ENCODE measurements at regions not wholly inside any gene's neighbourhood (a gene's known extent, or its start where the extent isn't known, plus 50 kb on each side); places are given as distances from the start of the nearest gene placed in this dataset.

- H4K20me1 ChIP-seq, result no peaks in the 10 kb centered on the region
- H3K27me3 ChIP-seq, result no peaks in the 10 kb centered on the region
- H3K9me3 ChIP-seq, result no peaks in the 10 kb centered on the region
- H3K36me3 ChIP-seq, result no peaks in the 10 kb centered on the region
- no peak overlapping the region for H3K27ac ChIP-seq
- H3K4me2 ChIP-seq, result no peak overlapping the region
- H3K4me3 ChIP-seq, result no peak overlapping the region
- TF ChIP-seq Cebpa-rat (IDR thresholded peaks at IDR 0.05), result no peak
- no peak overlapping the region for H3K9ac ChIP-seq
- H3K4me1 ChIP-seq, result no peaks in the 10 kb centered on the region
These were observed 1357.7 kb downstream of the PCDH9 start for GRCh38 chr13:65872448-65872847.

- Histone ChIP-seq H3K4me2 (no peak overlapping the region), H3K9ac (no peak overlapping the region), H3K4me3 (no peak overlapping the region), H3K27me3 (no peaks in the 10 kb centered on the region), H4K20me1 (no peaks in the 10 kb centered on the region), H3K27ac (no peak overlapping the region), H3K9me3 (no peaks in the 10 kb centered on the region), H3K4me1 (no peaks in the 10 kb centered on the region), H3K36me3 (no peaks in the 10 kb centered on the region)
- TF ChIP-seq Cebpa-rat (IDR thresholded peaks at IDR 0.05), result no peak
These were observed 1361.3 kb downstream of the PCDH9 start for GRCh38 chr13:65868884-65869283.

- Histone ChIP-seq H4K20me1 (no peaks in the 10 kb centered on the region), H3K9ac (no peak overlapping the region), H3K4me1 (no peaks in the 10 kb centered on the region), H3K27ac (no peak overlapping the region), H3K4me3 (no peak overlapping the region), H3K4me2 (no peak overlapping the region), H3K9me3 (no peaks in the 10 kb centered on the region), H3K36me3 (no peaks in the 10 kb centered on the region), H3K27me3 (no peaks in the 10 kb centered on the region)
- no peak for TF ChIP-seq Cebpa-rat (IDR thresholded peaks at IDR 0.05)
These were observed 1362.0 kb downstream of the PCDH9 start for GRCh38 chr13:65868099-65868498.

- Histone ChIP-seq H3K9ac (no peak overlapping the region), H3K27ac (no peak overlapping the region), H4K20me1 (no peaks in the 10 kb centered on the region), H3K9me3 (no peaks in the 10 kb centered on the region), H3K4me2 (no peak overlapping the region), H3K27me3 (no peaks in the 10 kb centered on the region), H3K36me3 (no peaks in the 10 kb centered on the region), H3K4me3 (no peak overlapping the region), H3K4me1 (no peaks in the 10 kb centered on the region)
- no peak for TF ChIP-seq Cebpa-rat (IDR thresholded peaks at IDR 0.05)
These were observed 1364.0 kb downstream of the PCDH9 start for GRCh38 chr13:65866138-65866537.

DNA sequence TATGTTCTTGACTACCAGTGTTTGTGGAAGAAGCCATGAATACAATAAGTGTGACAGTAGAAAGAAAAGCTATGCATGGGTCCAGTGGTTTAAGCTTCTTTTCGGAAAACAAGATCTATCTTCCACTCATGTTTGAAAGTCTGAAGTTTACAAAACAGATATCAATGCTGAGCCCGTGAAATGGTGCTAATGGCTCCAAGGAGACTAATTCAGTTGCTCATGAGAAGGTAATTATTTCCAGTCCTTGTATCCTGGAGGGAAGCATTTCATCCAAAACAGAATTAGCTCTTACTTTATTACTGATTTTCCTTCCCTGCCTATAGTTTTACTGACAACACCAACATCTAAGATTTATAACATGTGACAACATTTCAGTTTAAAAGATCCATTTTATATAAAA lies 1364.9 kb downstream of the PCDH9 start:
- TF ChIP-seq Cebpa-rat (IDR thresholded peaks at IDR 0.05), result no peak

DNA sequence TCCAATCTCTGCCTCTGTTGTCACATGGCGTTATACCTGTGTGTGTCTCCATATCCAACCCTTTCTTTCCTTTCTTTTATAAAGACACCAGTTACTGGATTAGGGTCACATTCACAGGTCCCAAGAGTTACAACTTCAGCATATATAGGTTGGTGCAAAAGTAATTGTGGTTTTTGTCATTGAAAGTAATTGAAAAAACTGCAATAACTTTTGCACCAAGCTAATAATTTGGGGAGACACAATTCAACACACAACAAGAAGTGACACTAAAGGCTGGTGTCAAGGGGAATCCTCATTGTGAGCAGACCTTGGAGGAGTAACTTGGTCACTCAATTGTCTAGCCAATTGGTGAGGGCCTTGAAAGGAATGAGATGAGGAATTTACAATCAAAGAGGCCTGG lies 1366.1 kb downstream of the PCDH9 start:
- Histone ChIP-seq H3K4me2 (no peak overlapping the region), H3K4me3 (no peak overlapping the region)

More for the DNA sequence above, 1364.9 kb downstream of the PCDH9 start:
- no peak overlapping the region for H3K27ac ChIP-seq
- H3K4me1 ChIP-seq, result no peaks in the 10 kb centered on the region
- H3K9ac ChIP-seq, result no peak overlapping the region
- H3K4me2 ChIP-seq, result no peak overlapping the region
- H3K27me3 ChIP-seq, result no peaks in the 10 kb centered on the region
- H3K36me3 ChIP-seq, result no peaks in the 10 kb centered on the region
- no peak overlapping the region for H3K4me3 ChIP-seq
- H3K9me3 ChIP-seq, result no peaks in the 10 kb centered on the region
- H4K20me1 ChIP-seq, result no peaks in the 10 kb centered on the region

GRCh38 chr13:65860306-65860705 lies 1369.8 kb downstream of the PCDH9 start:
- Histone ChIP-seq H3K4me1 (no peaks in the 10 kb centered on the region), H3K36me3 (no peaks in the 10 kb centered on the region), H3K9ac (no peak overlapping the region), H3K4me3 (no peak overlapping the region), H4K20me1 (no peaks in the 10 kb centered on the region), H3K4me2 (no peak overlapping the region), H3K27me3 (no peaks in the 10 kb centered on the region), H3K27ac (no peak overlapping the region), H3K9me3 (no peaks in the 10 kb centered on the region)
- no peak for TF ChIP-seq Cebpa-rat (IDR thresholded peaks at IDR 0.05)

More for the DNA sequence above, 1366.1 kb downstream of the PCDH9 start:
- H3K9ac ChIP-seq, result no peak overlapping the region
- H3K9me3 ChIP-seq, result no peaks in the 10 kb centered on the region
- H3K27ac ChIP-seq, result no peak overlapping the region
- TF ChIP-seq Cebpa-rat (IDR thresholded peaks at IDR 0.05), result no peak
- H3K4me1 ChIP-seq, result no peaks in the 10 kb centered on the region
- H3K36me3 ChIP-seq, result no peaks in the 10 kb centered on the region
- no peaks in the 10 kb centered on the region for H4K20me1 ChIP-seq
- no peaks in the 10 kb centered on the region for H3K27me3 ChIP-seq

DNA sequence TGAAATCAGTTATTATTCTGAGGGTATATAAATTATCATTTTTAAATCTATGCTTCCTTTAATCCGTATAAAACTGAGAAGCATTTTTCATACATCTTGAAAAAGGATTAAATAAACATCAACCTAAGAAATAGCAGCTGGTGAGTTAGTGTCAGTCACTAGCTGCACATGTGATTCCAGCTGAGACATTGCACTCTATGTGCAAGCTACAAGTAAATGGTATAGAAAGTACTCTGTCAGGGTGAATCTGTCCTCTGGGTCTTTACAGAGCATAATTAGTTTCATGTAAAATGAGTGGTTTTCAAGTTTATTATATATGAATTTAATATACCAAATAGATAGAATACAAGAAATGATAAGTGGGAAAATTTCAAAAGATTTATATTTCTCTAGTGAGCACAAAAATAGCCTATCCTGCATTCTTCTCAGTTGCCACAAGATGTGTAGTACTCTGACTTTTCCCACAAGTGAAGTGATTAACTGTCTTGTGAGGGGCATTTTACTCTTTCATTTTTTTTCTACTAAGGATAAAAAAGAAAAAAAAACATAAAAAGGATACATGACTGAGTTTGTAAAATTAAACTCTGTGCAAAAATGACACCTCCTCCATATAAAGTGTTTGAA lies 1372.1 kb downstream of the PCDH9 start:
- TF ChIP-seq Cebpa-rat (IDR thresholded peaks at IDR 0.05), result no peak
- Histone ChIP-seq H3K9me3 (no peaks in the 10 kb centered on the region), H3K27me3 (no peaks in the 10 kb centered on the region), H3K27ac (no peak overlapping the region), H3K9ac (no peak overlapping the region), H3K4me1 (no peaks in the 10 kb centered on the region), H3K4me3 (no peak overlapping the region), H3K4me2 (no peak overlapping the region), H4K20me1 (no peaks in the 10 kb centered on the region), H3K36me3 (no peaks in the 10 kb centered on the region)

DNA sequence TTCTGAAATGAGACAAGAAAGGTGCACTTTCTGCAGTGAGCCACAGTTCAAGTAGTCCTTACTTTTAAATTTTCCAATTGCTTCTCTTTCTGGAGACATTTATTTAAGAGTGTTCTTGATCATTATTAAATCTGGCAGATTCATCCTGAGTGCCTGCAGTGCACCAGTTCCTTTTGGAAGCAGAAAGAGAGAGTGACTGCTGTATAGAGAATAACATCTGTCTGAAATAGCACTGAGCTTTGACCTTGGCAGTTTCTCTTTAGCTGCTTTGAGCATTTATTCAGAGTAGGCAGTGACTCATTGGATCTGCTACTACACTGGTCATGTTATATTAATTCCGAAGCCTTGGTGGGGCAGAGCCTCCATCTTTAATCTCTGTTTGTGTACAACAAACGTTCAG lies 1373.7 kb downstream of the PCDH9 start:
- H3K4me3 ChIP-seq, result no peak overlapping the region
- H3K36me3 ChIP-seq, result no peaks in the 10 kb centered on the region
- no peak overlapping the region for H3K4me2 ChIP-seq
- H3K27me3 ChIP-seq, result no peaks in the 10 kb centered on the region
- no peak overlapping the region for H3K9ac ChIP-seq
- no peaks in the 10 kb centered on the region for H3K9me3 ChIP-seq
- no peak for TF ChIP-seq Cebpa-rat (IDR thresholded peaks at IDR 0.05)
- H3K27ac ChIP-seq, result no peak overlapping the region
- H4K20me1 ChIP-seq, result no peaks in the 10 kb centered on the region
- no peaks in the 10 kb centered on the region for H3K4me1 ChIP-seq

- TF ChIP-seq Cebpa-rat (IDR thresholded peaks at IDR 0.05), result 0 out of 2 replicates have a peak, but pooled peaks have one; percentile 16
- H3K4me1 ChIP-seq, result no peaks in the 10 kb centered on the region
- no peaks in the 10 kb centered on the region for H3K27me3 ChIP-seq
- H3K4me3 ChIP-seq, result no peak overlapping the region
- H3K9ac ChIP-seq, result no peak overlapping the region
- no peaks in the 10 kb centered on the region for H3K36me3 ChIP-seq
- no peak overlapping the region for H3K27ac ChIP-seq
- no peaks in the 10 kb centered on the region for H4K20me1 ChIP-seq
- H3K4me2 ChIP-seq, result no peak overlapping the region
- H3K9me3 ChIP-seq, result no peaks in the 10 kb centered on the region
These were observed 1374.8 kb downstream of the PCDH9 start for GRCh38 chr13:65855242-65855805.

Data from BLaER1 (cell line).